Stimulated activated CD8-positive, alpha-beta memory T cell treated with anti-CD3 and anti-CD28 coated beads, Interleukin-15, amount 100 ng/mL, for 24 hours (primary cell): ENCODE measurements at regions not wholly inside any gene's neighbourhood (a gene's known extent, or its start where the extent isn't known, plus 50 kb on each side); places are given as distances from the start of the nearest gene placed in this dataset.

Source experiments
- DNase-seq: peaks from one replicate; pipeline ENCODE4 v3.0.0-alpha.2; 2020; ENCODE audit warnings: low read depth

GRCh38 chr17:56737421-56738161 is 96.1 kb downstream of the C17orf67 start:
- DNase-seq: no peak

- DNase-seq: no peak
These were observed 94.3 kb downstream of the C17orf67 start for GRCh38 chr17:56739376-56739775.

DNA sequence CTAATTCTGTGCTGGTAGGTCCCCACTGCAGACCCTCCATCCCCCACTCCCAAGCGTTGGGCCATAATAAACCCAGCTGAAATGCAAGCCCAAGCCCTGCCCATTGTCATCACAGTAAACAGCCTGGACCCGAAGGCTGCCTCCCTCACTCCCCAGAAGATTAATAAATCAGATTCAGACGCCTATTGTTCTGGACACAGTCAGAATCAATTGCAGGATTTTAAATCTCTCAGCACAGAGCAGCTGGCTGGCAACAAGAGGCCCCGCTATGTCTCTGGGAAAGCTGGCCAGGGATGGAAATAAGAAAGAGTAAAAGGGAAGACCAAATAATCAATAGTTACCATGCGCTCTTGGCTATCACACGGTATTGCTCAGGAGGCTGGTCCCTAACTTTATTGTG is 93.9 kb downstream of the C17orf67 start:
- no peak for DNase-seq

GRCh38 chr17:56740481-56740880 is 93.2 kb downstream of the C17orf67 start:
- DNase-seq: no peak
